ENCODE measurements at regions not wholly inside any gene's neighbourhood (a gene's known extent, or its start where the extent isn't known, plus 50 kb on each side); places are given as distances from the start of the nearest gene placed in this dataset.

DNA sequence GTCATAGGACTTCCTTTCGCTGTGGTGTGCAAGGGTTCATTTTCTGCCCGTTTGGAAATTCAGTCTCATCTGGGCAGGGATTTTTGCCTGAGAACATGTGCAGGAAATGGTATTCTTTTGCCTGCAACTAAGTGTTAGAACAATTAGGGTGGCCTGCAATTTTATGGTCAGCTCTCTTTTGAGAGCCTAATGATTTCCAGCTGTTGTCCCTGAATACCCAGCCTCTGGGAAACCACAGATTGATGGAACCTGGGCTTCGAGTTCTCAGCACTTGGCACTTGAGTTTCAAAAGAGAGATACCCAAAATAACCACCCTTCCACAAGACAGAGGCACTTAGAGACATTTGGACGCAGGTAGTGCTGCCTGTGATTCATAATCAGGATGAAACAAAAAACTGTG, 217.2 kb upstream of the FOXA2 start:
- H3K27ac ChIP-seq: no peak overlapping the region
- TF ChIP-seq, protein P1, sequence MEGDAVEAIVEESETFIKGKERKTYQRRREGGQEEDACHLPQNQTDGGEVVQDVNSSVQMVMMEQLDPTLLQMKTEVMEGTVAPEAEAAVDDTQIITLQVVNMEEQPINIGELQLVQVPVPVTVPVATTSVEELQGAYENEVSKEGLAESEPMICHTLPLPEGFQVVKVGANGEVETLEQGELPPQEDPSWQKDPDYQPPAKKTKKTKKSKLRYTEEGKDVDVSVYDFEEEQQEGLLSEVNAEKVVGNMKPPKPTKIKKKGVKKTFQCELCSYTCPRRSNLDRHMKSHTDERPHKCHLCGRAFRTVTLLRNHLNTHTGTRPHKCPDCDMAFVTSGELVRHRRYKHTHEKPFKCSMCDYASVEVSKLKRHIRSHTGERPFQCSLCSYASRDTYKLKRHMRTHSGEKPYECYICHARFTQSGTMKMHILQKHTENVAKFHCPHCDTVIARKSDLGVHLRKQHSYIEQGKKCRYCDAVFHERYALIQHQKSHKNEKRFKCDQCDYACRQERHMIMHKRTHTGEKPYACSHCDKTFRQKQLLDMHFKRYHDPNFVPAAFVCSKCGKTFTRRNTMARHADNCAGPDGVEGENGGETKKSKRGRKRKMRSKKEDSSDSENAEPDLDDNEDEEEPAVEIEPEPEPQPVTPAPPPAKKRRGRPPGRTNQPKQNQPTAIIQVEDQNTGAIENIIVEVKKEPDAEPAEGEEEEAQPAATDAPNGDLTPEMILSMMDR (IDR thresholded peaks at IDR 0.05): no peak
- TF ChIP-seq ZFX (IDR thresholded peaks at IDR 0.05; ENCODE audit: borderline replicate concordance): no peak

DNA sequence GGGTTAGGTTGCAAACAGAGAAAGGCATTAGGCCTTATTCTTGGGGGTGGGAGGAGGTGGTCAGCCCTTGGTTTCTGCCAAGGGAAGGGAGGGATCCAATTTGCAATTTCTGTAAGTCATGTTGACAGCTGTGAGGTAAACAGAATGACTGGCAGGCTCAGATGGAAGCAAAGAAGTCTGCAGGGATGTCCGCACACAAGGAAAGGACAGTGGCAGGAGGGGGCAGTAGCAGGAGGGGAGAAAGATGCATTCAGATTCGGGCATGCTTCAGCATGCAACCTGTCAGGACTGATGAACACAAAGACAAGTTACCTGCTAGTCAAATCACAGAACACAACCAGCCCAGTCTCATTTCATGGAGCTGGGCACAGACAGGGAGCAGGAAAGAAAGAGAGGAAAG, 217.9 kb upstream of the FOXA2 start:
- H3K27ac ChIP-seq: no peak overlapping the region
- no peak for TF ChIP-seq ZFX (IDR thresholded peaks at IDR 0.05; ENCODE audit: borderline replicate concordance)
- TF ChIP-seq, protein P1 (IDR thresholded peaks at IDR 0.05): no peak

DNA sequence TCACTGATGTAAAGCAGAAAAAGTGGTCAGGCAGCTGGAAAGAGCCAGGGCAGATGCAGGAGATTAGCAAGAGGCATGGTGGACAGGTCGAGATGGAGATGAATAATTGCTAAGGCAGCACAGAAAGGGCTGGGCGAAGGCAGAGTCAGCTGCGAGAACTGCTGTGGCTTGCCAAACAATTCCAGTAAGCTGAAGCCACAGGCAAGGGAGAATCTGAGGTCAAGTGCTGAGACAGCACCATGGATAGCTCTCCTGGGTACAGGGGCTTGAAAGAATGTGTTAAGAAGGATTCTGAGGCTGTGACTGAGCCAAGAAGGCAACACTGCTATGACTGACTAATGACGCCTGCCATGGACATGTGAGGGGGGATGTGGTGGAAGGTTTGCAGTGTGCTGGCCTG, 220.8 kb upstream of the FOXA2 start:
- no peak for TF ChIP-seq ZFX (IDR thresholded peaks at IDR 0.05; ENCODE audit: borderline replicate concordance)
- TF ChIP-seq, protein P1 (IDR thresholded peaks at IDR 0.05): no peak
- no peak overlapping the region for H3K27ac ChIP-seq

DNA sequence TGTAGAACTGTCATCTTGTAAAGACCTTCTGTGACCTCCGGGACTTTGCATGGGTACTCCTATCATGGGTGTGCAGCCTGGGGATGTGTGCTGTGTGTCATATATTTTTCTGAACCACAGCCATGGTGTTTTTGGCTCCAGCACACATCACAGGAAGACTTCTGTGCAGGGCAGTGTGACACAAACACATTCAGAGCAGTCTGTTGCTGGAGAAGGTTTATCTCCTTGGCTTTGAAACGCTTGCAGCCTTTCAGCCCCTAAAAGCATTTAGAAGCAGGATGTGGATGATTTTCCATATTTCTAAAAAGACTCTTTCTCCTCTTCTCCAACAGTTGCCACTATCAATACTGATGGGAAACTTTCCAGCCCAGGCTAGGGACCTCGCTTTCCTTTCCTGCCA, 221.6 kb upstream of the FOXA2 start:
- H3K27ac ChIP-seq: no peak overlapping the region
- no peak for TF ChIP-seq ZFX (IDR thresholded peaks at IDR 0.05; ENCODE audit: borderline replicate concordance)
- TF ChIP-seq, protein P1 (IDR thresholded peaks at IDR 0.05): no peak

DNA sequence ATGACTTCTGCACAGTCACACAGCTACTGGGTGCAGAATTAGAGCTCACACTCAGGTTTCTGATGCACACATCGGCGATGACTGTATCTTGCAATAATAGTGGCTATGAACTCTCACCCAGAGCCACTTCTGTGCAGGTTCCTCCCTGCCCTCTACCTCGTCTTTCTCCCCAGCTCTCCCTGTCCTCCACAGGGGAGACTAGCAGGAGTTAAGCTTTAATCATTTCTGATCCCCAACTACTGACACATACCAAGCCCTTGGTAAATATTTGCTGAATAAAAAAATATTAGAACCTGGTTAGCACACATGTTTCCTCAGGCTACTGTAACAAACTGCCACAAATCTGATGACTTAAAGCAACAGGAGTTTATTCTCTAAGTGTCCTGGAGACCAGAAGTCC, 222.7 kb upstream of the FOXA2 start:
- TF ChIP-seq, protein P1 (IDR thresholded peaks at IDR 0.05): no peak
- no peak for TF ChIP-seq ZFX (IDR thresholded peaks at IDR 0.05; ENCODE audit: borderline replicate concordance)
- no peak overlapping the region for H3K27ac ChIP-seq

DNA sequence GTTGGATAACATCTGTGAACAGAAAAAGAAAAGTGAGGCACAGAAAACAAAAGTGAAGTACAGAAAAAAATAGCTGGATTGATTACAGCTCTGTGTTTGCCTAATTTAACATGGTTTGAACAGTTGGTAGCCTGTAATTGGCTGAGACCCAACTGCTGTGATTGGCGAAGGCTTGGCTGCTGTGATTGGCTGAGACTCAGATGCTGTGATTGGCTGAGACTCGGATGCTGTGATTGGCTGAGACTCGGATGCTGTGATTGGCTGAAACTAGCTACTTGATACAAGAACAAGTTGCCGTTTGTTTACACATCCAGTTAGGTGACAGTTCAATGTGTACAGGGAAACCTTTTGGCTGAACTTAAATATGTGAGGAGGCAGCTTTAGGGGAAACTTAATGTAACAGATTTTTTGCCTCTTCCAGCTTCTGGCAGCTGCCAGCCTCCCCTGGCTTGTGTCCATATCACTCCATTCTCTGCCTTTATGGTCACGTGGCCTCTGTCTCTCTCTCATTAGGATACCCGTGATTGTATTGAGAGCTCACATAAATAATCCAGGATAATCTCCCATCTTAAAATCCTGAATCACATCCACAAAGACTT, 223.4 kb upstream of the FOXA2 start:
- H3K27ac ChIP-seq: no peak overlapping the region
- no peak for TF ChIP-seq ZFX (IDR thresholded peaks at IDR 0.05; ENCODE audit: borderline replicate concordance)
- TF ChIP-seq, protein P1 (IDR thresholded peaks at IDR 0.05): no peak

DNA sequence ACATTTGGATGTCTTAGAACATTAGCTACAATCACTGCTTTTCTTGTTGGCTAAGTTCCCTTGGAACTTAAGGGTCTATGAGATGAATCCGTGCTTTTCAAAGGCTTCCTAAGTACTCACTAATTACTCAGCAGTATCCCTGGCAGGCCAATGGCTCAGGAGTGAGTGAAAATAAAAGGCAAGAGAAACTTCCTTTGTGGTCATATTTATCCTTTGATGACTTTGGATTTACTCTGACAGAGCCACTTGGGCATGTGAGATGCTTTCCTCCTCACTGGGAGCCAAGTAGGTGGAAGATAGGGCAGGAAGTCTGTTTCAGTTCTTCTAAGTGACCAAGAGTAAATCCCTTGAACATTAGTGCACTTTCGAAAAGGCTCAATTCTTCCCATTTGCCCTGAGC, 224.3 kb upstream of the FOXA2 start:
- TF ChIP-seq, protein P1 (IDR thresholded peaks at IDR 0.05): no peak
- TF ChIP-seq ZFX (IDR thresholded peaks at IDR 0.05; ENCODE audit: borderline replicate concordance): no peak

More for the DNA sequence above, 224.3 kb upstream of the FOXA2 start:
- no peak overlapping the region for H3K27ac ChIP-seq
